Panc1 (cell line): ENCODE measurements at regions not wholly inside any gene's neighbourhood (a gene's known extent, or its start where the extent isn't known, plus 50 kb on each side); places are given as distances from the start of the nearest gene placed in this dataset.

Experiments
- ATAC-seq: fragments of 200-7000 bp; cut with Tn5 transposase; 2 replicates; pipeline ENCODE4 v1.9.1; 2020; ENCODE audit warnings: mild to moderate bottlenecking, moderate library complexity
- BruUV-seq: library from RNA; stranded (reverse); fragments of 400-500 nt; replicated peaks from 2 replicates; lab custom pipeline; 2021; lab: Mats Ljungman, UMichigan
- CTCF ChIA-PET: fragments of 300-600 bp; sonication (Branson Sonifier 250); formaldehyde crosslinking; loops from one replicate; lab custom pipeline; 2022; ENCODE audit warnings: antibody characterized with exemption; lab: Charles Lee
- POLR2A ChIA-PET: fragments of 300-600 bp; sonication (Branson Sonifier 250); formaldehyde crosslinking; loops from one replicate; lab custom pipeline; 2022; ENCODE audit warnings: antibody characterized with exemption; lab: Charles Lee
- DNase-seq: peaks from one replicate; pipeline ENCODE4 v3.0.0-alpha.2; 2010; ENCODE audit warnings: low read depth, low spot score
- H3K27ac ChIP-seq: 2 replicates; pipeline ENCODE4 v1.5.1; 2011; ENCODE audit warnings: mild to moderate bottlenecking, low read length, inconsistent platforms
- H3K27me3 ChIP-seq: fragments of 200-500 bp; sonication (Bioruptor generic); 2 replicates; pipeline ENCODE4 v1.6.0; 2014; ENCODE audit warnings: low read length, inconsistent platforms; ENCODE audit not compliant: control insufficient read depth, insufficient read depth
- H3K36me3 ChIP-seq: fragments of 200-500 bp; sonication (Bioruptor generic); 2 replicates; pipeline ENCODE4 v1.5.1; 2014; ENCODE audit warnings: inconsistent platforms, mild to moderate bottlenecking, low read length, moderate library complexity; ENCODE audit not compliant: control insufficient read depth, insufficient read depth
- H3K4me1 ChIP-seq: 2 replicates; pipeline ENCODE4 v1.5.1; 2011; ENCODE audit warnings: inconsistent platforms, mild to moderate bottlenecking, low read length, moderate library complexity; ENCODE audit not compliant: control insufficient read depth, insufficient read depth
- H3K4me3 ChIP-seq, 2 experiments: 2 replicates each; pipeline ENCODE4 v1.5.1; 2011 to 2012; ENCODE audit warnings: low read depth in 2 of 2, low read length in 2 of 2, mild to moderate bottlenecking in 2 of 2, inconsistent platforms in 1 of 2, moderate library complexity in 1 of 2
- H3K9me3 ChIP-seq: fragments of 200-500 bp; sonication (Bioruptor generic); 2 replicates; pipeline ENCODE4 v1.5.1; 2014; ENCODE audit warnings: low read depth, mild to moderate bottlenecking, inconsistent platforms, low read length, moderate library complexity; ENCODE audit not compliant: control insufficient read depth, insufficient read depth
- POLR2AphosphoS5 ChIP-seq: IDR thresholded peaks from 2 replicates; pipeline ENCODE4 v1.6.1; 2012; ENCODE audit warnings: mild to moderate bottlenecking, low read depth, low read length, moderate library complexity
- SIN3A ChIP-seq: IDR thresholded peaks from 2 replicates; pipeline ENCODE4 v1.6.1; 2012; ENCODE audit warnings: low read depth, mild to moderate bottlenecking, low read length, moderate library complexity, borderline replicate concordance; ENCODE audit not compliant: insufficient read depth
- TCF7L2 ChIP-seq: IDR thresholded peaks from 2 replicates; pipeline ENCODE4 v1.6.1; 2011; ENCODE audit warnings: mild to moderate bottlenecking, low read depth, low read length, inconsistent platforms
- in situ Hi-C: cut with HindIII; loops from 2 replicates; pipeline ENCODE4 v1.10.0; 2016; ENCODE audit warnings: low sequenced_read_pairs, low pct_unique_long_range_greater_than_20kb
- intact Hi-C: fragments of 100-400 bp; cut with micrococcal nuclease; formaldehyde crosslinking; loops from one replicate; pipeline ENCODE4 v1.10.0; 2022; ENCODE audit not compliant: unreplicated experiment
- TF ChIP-seq, protein P1 (sequence below), 2 experiments: IDR thresholded peaks; 2 replicates each; pipeline ENCODE4 v1.6.1; 2011 to 2012; ENCODE audit warnings: low read depth in 2 of 2, control low read depth in 1 of 2, low read length in 1 of 2, mild to moderate bottlenecking in 1 of 2, moderate library complexity in 1 of 2; ENCODE audit not compliant: insufficient read depth in 1 of 2
- TF ChIP-seq, protein P2 (sequence below): fragments of 450-650 bp; IDR thresholded peaks from 2 replicates; pipeline ENCODE4 v1.5.1; 2017; ENCODE audit warnings: mild to moderate bottlenecking

DNA sequence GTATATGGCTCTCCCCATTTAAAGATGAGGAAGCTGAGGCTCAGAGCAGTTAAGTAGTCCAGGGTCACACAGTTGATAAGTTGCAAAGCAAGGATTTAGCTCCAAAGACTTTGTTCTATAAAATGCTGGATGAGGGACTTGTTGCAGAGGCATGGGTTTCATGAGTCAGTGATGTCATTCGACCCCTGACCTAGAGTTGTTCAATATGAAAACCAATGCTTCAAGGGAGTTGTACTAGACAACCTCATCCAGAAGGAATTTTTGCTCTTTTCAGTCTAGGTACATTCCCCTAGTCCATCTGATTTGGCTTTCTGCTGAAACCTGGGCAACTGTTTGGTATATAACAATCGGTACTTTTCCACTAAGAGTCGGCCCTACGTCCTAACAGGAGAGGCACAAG is 550.4 kb downstream of the EBF1 start:
- Histone ChIP-seq H3K27ac (no peak overlapping the region), H3K9me3 (no peaks in the 10 kb centered on the region), H3K27me3 (no peaks in the 10 kb centered on the region), H3K4me1 (no peaks in the 10 kb centered on the region), H3K36me3 (no peaks in the 10 kb centered on the region), H3K4me3 (no peak overlapping the region)
- DNase-seq = no peak
- in situ Hi-C loops = no loop called here
- BruUV-seq = no TSS peak
- CTCF ChIA-PET = no interaction called here
- intact Hi-C loops = no loop called here
- ATAC-seq = no peak
- POLR2A ChIA-PET = no interaction called here
- TF ChIP-seq SIN3A (no peak), POLR2AphosphoS5 (no peak), TCF7L2 (no peak)
- TF ChIP-seq, protein P1, sequence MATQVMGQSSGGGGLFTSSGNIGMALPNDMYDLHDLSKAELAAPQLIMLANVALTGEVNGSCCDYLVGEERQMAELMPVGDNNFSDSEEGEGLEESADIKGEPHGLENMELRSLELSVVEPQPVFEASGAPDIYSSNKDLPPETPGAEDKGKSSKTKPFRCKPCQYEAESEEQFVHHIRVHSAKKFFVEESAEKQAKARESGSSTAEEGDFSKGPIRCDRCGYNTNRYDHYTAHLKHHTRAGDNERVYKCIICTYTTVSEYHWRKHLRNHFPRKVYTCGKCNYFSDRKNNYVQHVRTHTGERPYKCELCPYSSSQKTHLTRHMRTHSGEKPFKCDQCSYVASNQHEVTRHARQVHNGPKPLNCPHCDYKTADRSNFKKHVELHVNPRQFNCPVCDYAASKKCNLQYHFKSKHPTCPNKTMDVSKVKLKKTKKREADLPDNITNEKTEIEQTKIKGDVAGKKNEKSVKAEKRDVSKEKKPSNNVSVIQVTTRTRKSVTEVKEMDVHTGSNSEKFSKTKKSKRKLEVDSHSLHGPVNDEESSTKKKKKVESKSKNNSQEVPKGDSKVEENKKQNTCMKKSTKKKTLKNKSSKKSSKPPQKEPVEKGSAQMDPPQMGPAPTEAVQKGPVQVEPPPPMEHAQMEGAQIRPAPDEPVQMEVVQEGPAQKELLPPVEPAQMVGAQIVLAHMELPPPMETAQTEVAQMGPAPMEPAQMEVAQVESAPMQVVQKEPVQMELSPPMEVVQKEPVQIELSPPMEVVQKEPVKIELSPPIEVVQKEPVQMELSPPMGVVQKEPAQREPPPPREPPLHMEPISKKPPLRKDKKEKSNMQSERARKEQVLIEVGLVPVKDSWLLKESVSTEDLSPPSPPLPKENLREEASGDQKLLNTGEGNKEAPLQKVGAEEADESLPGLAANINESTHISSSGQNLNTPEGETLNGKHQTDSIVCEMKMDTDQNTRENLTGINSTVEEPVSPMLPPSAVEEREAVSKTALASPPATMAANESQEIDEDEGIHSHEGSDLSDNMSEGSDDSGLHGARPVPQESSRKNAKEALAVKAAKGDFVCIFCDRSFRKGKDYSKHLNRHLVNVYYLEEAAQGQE (IDR thresholded peaks at IDR 0.05; ENCODE audit: insufficient read depth in 1 of 2, low read depth in 2 of 2, low read length in 1 of 2) = no peak
- TF ChIP-seq, protein P2, sequence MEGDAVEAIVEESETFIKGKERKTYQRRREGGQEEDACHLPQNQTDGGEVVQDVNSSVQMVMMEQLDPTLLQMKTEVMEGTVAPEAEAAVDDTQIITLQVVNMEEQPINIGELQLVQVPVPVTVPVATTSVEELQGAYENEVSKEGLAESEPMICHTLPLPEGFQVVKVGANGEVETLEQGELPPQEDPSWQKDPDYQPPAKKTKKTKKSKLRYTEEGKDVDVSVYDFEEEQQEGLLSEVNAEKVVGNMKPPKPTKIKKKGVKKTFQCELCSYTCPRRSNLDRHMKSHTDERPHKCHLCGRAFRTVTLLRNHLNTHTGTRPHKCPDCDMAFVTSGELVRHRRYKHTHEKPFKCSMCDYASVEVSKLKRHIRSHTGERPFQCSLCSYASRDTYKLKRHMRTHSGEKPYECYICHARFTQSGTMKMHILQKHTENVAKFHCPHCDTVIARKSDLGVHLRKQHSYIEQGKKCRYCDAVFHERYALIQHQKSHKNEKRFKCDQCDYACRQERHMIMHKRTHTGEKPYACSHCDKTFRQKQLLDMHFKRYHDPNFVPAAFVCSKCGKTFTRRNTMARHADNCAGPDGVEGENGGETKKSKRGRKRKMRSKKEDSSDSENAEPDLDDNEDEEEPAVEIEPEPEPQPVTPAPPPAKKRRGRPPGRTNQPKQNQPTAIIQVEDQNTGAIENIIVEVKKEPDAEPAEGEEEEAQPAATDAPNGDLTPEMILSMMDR = no peak

DNA sequence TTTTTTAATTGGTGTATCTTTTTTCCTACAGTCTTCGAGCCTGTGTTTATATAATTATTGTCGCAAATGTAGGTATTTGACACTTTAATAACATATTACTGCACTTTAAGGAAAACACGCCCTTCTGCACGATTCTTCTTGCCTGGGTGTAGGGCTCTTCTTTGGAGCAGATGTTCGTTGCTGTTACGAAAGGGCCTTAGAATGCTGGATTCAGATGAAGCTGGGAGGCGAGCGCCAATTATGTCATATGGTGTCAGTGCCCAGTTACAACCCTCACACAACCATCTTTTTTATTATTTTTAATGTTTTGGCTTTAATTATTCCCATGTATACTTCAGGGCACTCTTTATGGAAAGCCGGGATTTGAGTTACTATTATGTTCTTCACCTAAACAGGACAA is 553.0 kb downstream of the EBF1 start:
- Histone ChIP-seq H3K4me3 (no peak overlapping the region), H3K36me3 (no peaks in the 10 kb centered on the region), H3K27ac (no peak overlapping the region), H3K27me3 (no peaks in the 10 kb centered on the region), H3K4me1 (no peaks in the 10 kb centered on the region), H3K9me3 (no peaks in the 10 kb centered on the region)
- CTCF ChIA-PET = no interaction called here
- TF ChIP-seq, protein P1 (IDR thresholded peaks at IDR 0.05; ENCODE audit: insufficient read depth in 1 of 2, low read depth in 2 of 2, low read length in 1 of 2) = no peak
- no peak for TF ChIP-seq TCF7L2
- TF ChIP-seq POLR2AphosphoS5 = no peak
- no peak for TF ChIP-seq SIN3A
- TF ChIP-seq, protein P2 = no peak
- intact Hi-C loops (no loop called here), in situ Hi-C loops (no loop called here)
- ATAC-seq (no peak), DNase-seq (no peak)
- POLR2A ChIA-PET = no interaction called here
- no TSS peak for BruUV-seq
